ENCODE measurements at regions not wholly inside any gene's neighbourhood (a gene's known extent, or its start where the extent isn't known, plus 50 kb on each side); places are given as distances from the start of the nearest gene placed in this dataset.

DNA sequence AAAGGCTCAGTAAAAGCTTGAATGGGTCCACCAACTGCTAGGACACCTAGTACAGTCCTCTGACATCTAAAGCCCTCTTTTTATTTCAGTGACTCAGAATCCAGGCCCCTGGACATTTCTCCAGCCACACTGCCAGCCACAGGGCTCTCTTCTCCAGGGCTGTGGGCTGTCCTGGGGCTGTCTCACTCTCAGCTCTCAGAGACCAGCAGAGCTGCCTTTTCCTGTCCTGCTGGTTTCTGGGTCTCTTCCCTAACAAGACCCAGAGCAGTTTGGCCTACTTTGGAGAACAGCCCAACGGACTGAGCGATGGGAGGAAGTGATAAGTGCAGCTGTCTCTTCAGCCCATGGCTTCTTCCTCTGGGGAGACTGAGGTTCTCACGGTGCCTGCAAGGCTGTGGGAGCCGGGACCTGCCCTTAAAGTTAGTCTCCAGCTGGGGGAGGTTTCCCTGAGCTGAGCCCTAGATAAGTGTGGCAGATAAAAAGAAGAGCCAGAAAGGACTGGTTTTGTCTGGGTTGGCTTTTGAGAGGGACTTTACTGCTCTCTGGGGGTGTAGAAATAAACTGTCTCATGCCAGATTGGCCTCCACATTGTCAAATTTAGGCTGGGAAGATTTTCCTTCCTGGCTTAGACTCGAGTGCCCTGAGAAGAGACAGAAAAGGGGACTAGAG is 979.8 kb downstream of the VRK1 start:
- Histone ChIP-seq H3K4me2 (ENCODE audit: insufficient read depth, low read length) (no peak overlapping the region), H3K9ac (replicated peaks; ENCODE audit: extremely low read depth, insufficient read depth, low read length) (no peak overlapping the region), H3K27ac (ENCODE audit: insufficient read depth, low read depth, low read length) (no peak overlapping the region), H2AFZ (ENCODE audit: low read depth, low read length) (no peak overlapping the region), H3K9me1 (replicated peaks; ENCODE audit: control insufficient read depth, extremely low read depth, insufficient read depth, low read length) (no peaks in the 10 kb centered on the region), H3K36me3 (ENCODE audit: control insufficient read depth in 2 of 2, extremely low read depth in 1 of 2, insufficient read depth in 2 of 2, low read length in 2 of 2) (no peaks in the 10 kb centered on the region), H3K4me3 (replicated peaks in 1 of 3; ENCODE audit: insufficient read depth in 1 of 3, low read depth in 1 of 3, low read length in 3 of 3) (no peak overlapping the region), H3K27me3 (ENCODE audit: control insufficient read depth in 2 of 2, insufficient read depth in 2 of 2, low read length in 2 of 2) (no peaks in the 10 kb centered on the region), H4K20me1 (replicated peaks; ENCODE audit: control insufficient read depth, extremely low read depth, insufficient read depth, low read length) (no peaks in the 10 kb centered on the region), H3K79me2 (ENCODE audit: control insufficient read depth, insufficient read depth, low read length) (no peaks in the 10 kb centered on the region), H3K4me1 (ENCODE audit: control insufficient read depth, extremely low read depth, insufficient read depth, low read length) (no peaks in the 10 kb centered on the region), H3K9me3 (replicated peaks; ENCODE audit: control insufficient read depth, insufficient read depth, low read length) (peaks cover 7% of the 10 kb centered on the region)
- FAIRE-seq (no peak), DNase-seq (ENCODE audit: low read depth, low spot score) (no peak)
- TF ChIP-seq GATA2 (IDR thresholded peaks at IDR 0.05; ENCODE audit: insufficient read depth, insufficient read length, low read depth, low read length) (no peak), CTCF (IDR thresholded peaks at IDR 0.05; ENCODE audit: extremely low read depth in 1 of 2, insufficient read depth in 1 of 2, low read depth in 1 of 2, low read length in 2 of 2) (no peak), MYC (IDR thresholded peaks at IDR 0.05; ENCODE audit: low read depth, low read length) (no peak), EZH2 (IDR thresholded peaks at IDR 0.05; ENCODE audit: borderline replicate concordance, low read depth, low read length, severe bottlenecking) (no peak), JUN (IDR thresholded peaks at IDR 0.05; ENCODE audit: borderline replicate concordance, insufficient read depth, insufficient read length, low read depth) (no peak), POLR2AphosphoS5 (IDR thresholded peaks at IDR 0.05; ENCODE audit: insufficient read depth, low read depth, low read length) (no peak)
- ChIA-PET POLR2A (no interaction called here), CTCF (no interaction called here)
- dilution Hi-C loops (cut with MboI; ENCODE audit: extremely low pct_ligation_motif_present, low sequenced_read_pairs) (no loop called here), intact Hi-C loops (cut with micrococcal nuclease) (no loop called here)
- no TSS peak for BruUV-seq (replicated peaks)
